ENCODE measurements at regions not wholly inside any gene's neighbourhood (a gene's known extent, or its start where the extent isn't known, plus 50 kb on each side); places are given as distances from the start of the nearest gene placed in this dataset.

DNA sequence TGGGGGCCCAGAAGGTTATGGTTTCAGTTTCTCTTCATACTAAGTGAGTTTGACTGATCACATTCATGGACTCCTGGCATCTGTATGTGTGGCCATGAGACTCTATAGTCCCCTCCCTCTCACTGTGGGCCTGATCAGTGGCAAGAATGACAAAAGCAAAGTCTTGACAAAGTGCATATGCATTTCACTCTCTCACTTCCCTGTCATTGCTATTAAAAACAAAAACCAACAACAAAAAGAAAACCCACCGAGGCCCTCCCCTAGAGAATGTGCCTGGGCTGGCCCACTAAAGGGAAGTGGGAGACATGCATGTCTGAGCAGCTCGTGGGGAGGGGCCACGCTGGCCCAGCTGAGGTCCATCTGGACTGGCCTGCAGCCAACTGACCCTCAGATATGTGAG lies 600.1 kb upstream of the RAB6C start:
- Histone ChIP-seq H3K9ac (ENCODE audit: control insufficient read depth, extremely low read depth, insufficient read depth, low read length) (no peak overlapping the region), H3K27ac (ENCODE audit: control insufficient read depth, insufficient read depth, low read length) (no peak overlapping the region), H3K9me1 (ENCODE audit: control insufficient read depth, extremely low read depth, insufficient read depth, low read length) (no peaks in the 10 kb centered on the region), H3K4me3 (ENCODE audit: control insufficient read depth in 2 of 3, extremely low read depth in 1 of 3, insufficient read depth in 2 of 3, low read depth in 1 of 3, low read length in 3 of 3) (no peak overlapping the region), H3K79me2 (ENCODE audit: control insufficient read depth, insufficient read depth, low read length) (no peaks in the 10 kb centered on the region), H4K20me1 (ENCODE audit: control insufficient read depth, extremely low read depth, insufficient read depth, low read length) (no peaks in the 10 kb centered on the region), H2AFZ (ENCODE audit: control insufficient read depth, low read length) (no peak overlapping the region), H3K4me1 (ENCODE audit: control insufficient read depth, extremely low read depth, insufficient read depth, low read length) (no peaks in the 10 kb centered on the region), H3K36me3 (ENCODE audit: control insufficient read depth in 2 of 2, extremely low read depth in 1 of 2, insufficient read depth in 2 of 2, low read length in 2 of 2) (no peaks in the 10 kb centered on the region), H3K4me2 (ENCODE audit: control insufficient read depth, extremely low read depth, insufficient read depth, low read depth, low read length) (no peak overlapping the region), H3K9me3 (ENCODE audit: control insufficient read depth, low read depth, low read length) (no peaks in the 10 kb centered on the region), H3K27me3 (ENCODE audit: control insufficient read depth, extremely low read depth, insufficient read depth, low read length) (no peaks in the 10 kb centered on the region)
- DNase-seq (ENCODE audit: low read depth, low spot score): no peak
- dilution Hi-C loops (cut with MboI; ENCODE audit: extremely low pct_ligation_motif_present, low sequenced_read_pairs): no loop called here
- no peak for FAIRE-seq
- no peak for TF ChIP-seq CTCF (optimal IDR thresholded peaks at IDR 0.05 in 1 of 3, IDR thresholded peaks at IDR 0.05 in 1 of 3, conservative IDR thresholded peaks at IDR 0.05 in 1 of 3; ENCODE audit: extremely low read depth in 1 of 3, insufficient read depth in 2 of 3, low read length in 3 of 3)
- no peak for TF ChIP-seq EZH2 (IDR thresholded peaks at IDR 0.05; ENCODE audit: low read length)

DNA sequence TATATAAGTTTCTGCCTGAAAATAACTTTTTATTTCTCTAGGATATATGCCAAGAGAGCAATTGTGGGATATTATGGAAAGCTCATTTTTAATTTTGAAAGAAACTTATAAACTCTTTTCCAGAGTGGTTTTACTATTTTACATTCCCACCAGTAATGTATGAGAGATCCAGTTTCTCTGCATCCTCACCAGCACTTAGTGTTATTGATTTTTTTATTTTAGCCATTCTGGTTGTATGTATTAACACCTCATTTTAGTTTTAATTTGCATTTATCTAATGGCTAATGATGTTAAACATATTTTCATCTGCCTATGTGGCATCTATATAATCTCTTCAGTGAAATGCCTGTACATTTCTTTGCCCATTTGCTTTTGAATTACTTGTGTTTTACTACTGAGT lies 597.7 kb upstream of the RAB6C start:
- FAIRE-seq (no peak), DNase-seq (ENCODE audit: low read depth, low spot score) (no peak)
- Histone ChIP-seq H3K27me3 (ENCODE audit: control insufficient read depth, extremely low read depth, insufficient read depth, low read length) (no peaks in the 10 kb centered on the region), H3K9me3 (ENCODE audit: control insufficient read depth, low read depth, low read length) (no peaks in the 10 kb centered on the region), H3K27ac (ENCODE audit: control insufficient read depth, insufficient read depth, low read length) (no peak overlapping the region), H3K9ac (ENCODE audit: control insufficient read depth, extremely low read depth, insufficient read depth, low read length) (no peak overlapping the region), H3K4me1 (ENCODE audit: control insufficient read depth, extremely low read depth, insufficient read depth, low read length) (no peaks in the 10 kb centered on the region), H3K4me3 (ENCODE audit: control insufficient read depth in 2 of 3, extremely low read depth in 1 of 3, insufficient read depth in 2 of 3, low read depth in 1 of 3, low read length in 3 of 3) (no peak overlapping the region), H3K9me1 (ENCODE audit: control insufficient read depth, extremely low read depth, insufficient read depth, low read length) (no peaks in the 10 kb centered on the region), H2AFZ (ENCODE audit: control insufficient read depth, low read length) (no peak overlapping the region), H3K36me3 (ENCODE audit: control insufficient read depth in 2 of 2, extremely low read depth in 1 of 2, insufficient read depth in 2 of 2, low read length in 2 of 2) (no peaks in the 10 kb centered on the region), H4K20me1 (ENCODE audit: control insufficient read depth, extremely low read depth, insufficient read depth, low read length) (no peaks in the 10 kb centered on the region), H3K79me2 (ENCODE audit: control insufficient read depth, insufficient read depth, low read length) (no peaks in the 10 kb centered on the region), H3K4me2 (ENCODE audit: control insufficient read depth, extremely low read depth, insufficient read depth, low read depth, low read length) (no peak overlapping the region)
- TF ChIP-seq EZH2 (IDR thresholded peaks at IDR 0.05; ENCODE audit: low read length) (no peak), CTCF (optimal IDR thresholded peaks at IDR 0.05 in 1 of 3, IDR thresholded peaks at IDR 0.05 in 1 of 3, conservative IDR thresholded peaks at IDR 0.05 in 1 of 3; ENCODE audit: extremely low read depth in 1 of 3, insufficient read depth in 2 of 3, low read length in 3 of 3) (no peak)
- dilution Hi-C loops (cut with MboI; ENCODE audit: extremely low pct_ligation_motif_present, low sequenced_read_pairs): no loop called here
